HG03280 (cell line): ENCODE measurements at regions not wholly inside any gene's neighbourhood (a gene's known extent, or its start where the extent isn't known, plus 50 kb on each side); places are given as distances from the start of the nearest gene placed in this dataset.

Experiments used
- ATAC-seq: cut with Tn5 transposase; IDR thresholded peaks from one replicate; pipeline ENCODE4 v1.9.1; 2021; ENCODE audit warnings: mild to moderate bottlenecking, moderate library complexity; ENCODE audit not compliant: unreplicated experiment

GRCh38 chr2:15789381-15790062, 150.8 kb upstream of the MYCN start:
- no peak for ATAC-seq

GRCh38 chr2:15790326-15790725, 150.0 kb upstream of the MYCN start:
- no peak for ATAC-seq

GRCh38 chr2:15790838-15791237, 149.5 kb upstream of the MYCN start:
- no peak for ATAC-seq

GRCh38 chr2:15791294-15791693, 149.1 kb upstream of the MYCN start:
- ATAC-seq, result no peak

GRCh38 chr2:15792331-15792730, 148.0 kb upstream of the MYCN start:
- no peak for ATAC-seq

GRCh38 chr2:15793078-15793913, 147.1 kb upstream of the MYCN start:
- no peak for ATAC-seq

- ATAC-seq, result no peak
Measured at GRCh38 chr2:15793978-15794377, 146.4 kb upstream of the MYCN start.

GRCh38 chr2:15794608-15795134, 145.7 kb upstream of the MYCN start:
- ATAC-seq, result no peak

- no peak for ATAC-seq
Measured at GRCh38 chr2:15795426-15795825, 144.9 kb upstream of the MYCN start.

- ATAC-seq, result no peak
Measured at GRCh38 chr2:15796167-15796942, 144.0 kb upstream of the MYCN start.

GRCh38 chr2:15797231-15797938, 143.0 kb upstream of the MYCN start:
- ATAC-seq, result no peak

- ATAC-seq, result no peak
Measured at GRCh38 chr2:15797939-15798281, 142.4 kb upstream of the MYCN start.

GRCh38 chr2:15798701-15799431, 141.5 kb upstream of the MYCN start:
- ATAC-seq, result peak; percentile 6

- ATAC-seq, result peak; percentile 83
Measured at GRCh38 chr2:15799432-15799827, 140.9 kb upstream of the MYCN start.

- no peak for ATAC-seq
Measured at GRCh38 chr2:15800495-15801329, 139.6 kb upstream of the MYCN start.

GRCh38 chr2:15801439-15801838, 138.9 kb upstream of the MYCN start:
- no peak for ATAC-seq

GRCh38 chr2:15801904-15802303, 138.4 kb upstream of the MYCN start:
- no peak for ATAC-seq

GRCh38 chr2:15802657-15803542, 137.4 kb upstream of the MYCN start:
- no peak for ATAC-seq
